ENCODE measurements at regions not wholly inside any gene's neighbourhood (a gene's known extent, or its start where the extent isn't known, plus 50 kb on each side); places are given as distances from the start of the nearest gene placed in this dataset.

DNA sequence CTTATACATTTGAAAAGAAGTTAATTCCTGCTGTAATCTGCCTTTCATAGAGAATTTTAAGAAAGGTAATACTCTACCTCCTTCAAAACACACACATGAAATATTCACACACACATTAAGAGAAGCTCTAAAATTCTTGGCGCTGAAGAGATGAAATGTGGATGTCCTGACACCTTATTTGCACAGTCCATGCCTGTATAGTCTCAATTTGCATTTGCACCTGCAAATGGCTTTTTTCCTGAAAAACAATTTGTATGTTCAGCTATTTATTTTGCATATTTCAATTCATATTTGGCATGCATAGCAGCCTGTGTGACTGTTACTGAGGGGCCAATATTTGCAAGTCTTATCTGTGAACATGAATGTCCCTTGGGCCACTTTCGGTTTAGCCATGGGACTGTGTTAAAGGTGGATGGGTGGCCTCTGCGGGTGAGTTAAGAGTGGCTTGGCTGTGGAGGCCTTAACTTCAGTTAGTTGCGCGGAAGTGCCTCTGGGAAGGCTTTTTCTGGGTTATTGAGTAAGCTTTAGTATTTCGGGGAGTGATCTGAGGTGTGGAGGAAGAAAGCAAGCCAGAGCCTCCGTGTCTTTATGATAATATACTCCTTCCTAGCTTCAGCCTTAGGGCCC lies 443.3 kb upstream of the FAT1 start:
- TF ChIP-seq, protein P1, sequence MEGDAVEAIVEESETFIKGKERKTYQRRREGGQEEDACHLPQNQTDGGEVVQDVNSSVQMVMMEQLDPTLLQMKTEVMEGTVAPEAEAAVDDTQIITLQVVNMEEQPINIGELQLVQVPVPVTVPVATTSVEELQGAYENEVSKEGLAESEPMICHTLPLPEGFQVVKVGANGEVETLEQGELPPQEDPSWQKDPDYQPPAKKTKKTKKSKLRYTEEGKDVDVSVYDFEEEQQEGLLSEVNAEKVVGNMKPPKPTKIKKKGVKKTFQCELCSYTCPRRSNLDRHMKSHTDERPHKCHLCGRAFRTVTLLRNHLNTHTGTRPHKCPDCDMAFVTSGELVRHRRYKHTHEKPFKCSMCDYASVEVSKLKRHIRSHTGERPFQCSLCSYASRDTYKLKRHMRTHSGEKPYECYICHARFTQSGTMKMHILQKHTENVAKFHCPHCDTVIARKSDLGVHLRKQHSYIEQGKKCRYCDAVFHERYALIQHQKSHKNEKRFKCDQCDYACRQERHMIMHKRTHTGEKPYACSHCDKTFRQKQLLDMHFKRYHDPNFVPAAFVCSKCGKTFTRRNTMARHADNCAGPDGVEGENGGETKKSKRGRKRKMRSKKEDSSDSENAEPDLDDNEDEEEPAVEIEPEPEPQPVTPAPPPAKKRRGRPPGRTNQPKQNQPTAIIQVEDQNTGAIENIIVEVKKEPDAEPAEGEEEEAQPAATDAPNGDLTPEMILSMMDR (conservative IDR thresholded peaks at IDR 0.05 in 1 of 2, IDR thresholded peaks at IDR 0.05 in 1 of 2; ENCODE audit: extremely low read depth in 1 of 2, insufficient read depth in 1 of 2, low read depth in 1 of 2, low read length in 2 of 2): no peak
- no peak for TF ChIP-seq EZH2 (IDR thresholded peaks at IDR 0.05; ENCODE audit: borderline replicate concordance, low read length)

Data from mammary epithelial cell (primary cell).